Uterus (tissue), 2 donors: ENCODE measurements at regions not wholly inside any gene's neighbourhood (a gene's known extent, or its start where the extent isn't known, plus 50 kb on each side); places are given as distances from the start of the nearest gene placed in this dataset.

Experiments
- CTCF ChIP-seq, 4 experiments: fragments of 200-600 bp in 2 of 4; fragments of 450-650 bp in 2 of 4; sonication (generic) in 2 of 4; IDR thresholded peaks; one replicate each; pipeline ENCODE4 v1.5.1; 2016 to 2019; ENCODE audit warnings: antibody characterized with exemption in 4 of 4, mild to moderate bottlenecking in 2 of 4, moderate library complexity in 1 of 4
- POLR2A ChIP-seq, 2 donors: fragments of 450-650 bp; IDR thresholded peaks; one replicate each; pipeline ENCODE4 v1.6.1; 2016; ENCODE audit warnings: antibody characterized with exemption in 2 of 2, mild to moderate bottlenecking in 1 of 2, moderate library complexity in 1 of 2

DNA sequence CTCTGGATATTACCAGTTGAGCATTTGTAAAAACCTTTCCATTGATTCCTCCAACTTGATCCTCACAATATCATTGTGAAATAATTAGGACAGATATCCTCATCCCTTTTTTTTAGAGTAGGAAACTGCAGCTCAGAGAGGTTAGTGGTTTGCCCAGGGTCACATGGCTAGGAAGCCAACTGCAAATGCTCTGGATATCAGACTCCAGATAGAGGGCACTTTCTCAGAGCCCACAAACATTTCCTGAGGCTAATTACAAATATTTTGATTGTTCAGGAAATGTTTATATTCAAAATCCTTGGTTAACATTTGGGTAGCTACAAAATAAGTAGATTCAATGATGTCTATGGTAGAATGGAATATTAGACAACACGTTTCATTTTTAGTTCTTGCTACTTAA lies 154.8 kb upstream of the DPYD start:
- TF ChIP-seq CTCF (IDR thresholded peaks at IDR 0.05) (no peak), POLR2A (IDR thresholded peaks at IDR 0.05) (no peak)
